CD4-positive, alpha-beta T cell (primary cell): ENCODE measurements at regions not wholly inside any gene's neighbourhood (a gene's known extent, or its start where the extent isn't known, plus 50 kb on each side); places are given as distances from the start of the nearest gene placed in this dataset.

Experiments
- ATAC-seq: fragments of 200-7000 bp; cut with Tn5 transposase; one replicate; pipeline ENCODE4 v1.10.0; 2022; ENCODE audit warnings: mild to moderate bottlenecking; ENCODE audit not compliant: poor library complexity
- CTCF ChIA-PET: fragments of 350-600 bp; sonication (Branson Sonifier 250); formaldehyde crosslinking; loops from one replicate; lab custom pipeline; 2021; ENCODE audit warnings: antibody characterized with exemption, inconsistent platforms; lab: Charles Lee
- POLR2A ChIA-PET: fragments of 350-600 bp; sonication (Branson Sonifier 250); formaldehyde crosslinking; loops from one replicate; lab custom pipeline; 2021; ENCODE audit warnings: antibody characterized with exemption, inconsistent platforms; lab: Charles Lee
- DNase-seq, 14 experiments: peaks; one replicate each; pipeline ENCODE4 v3.0.0-alpha.2; 2013 to 2020; ENCODE audit warnings: mixed read lengths in 2 of 14
- H3K27ac ChIP-seq, 2 donors: one replicate each; pipeline versions ENCODE4 v1.5.1 to v1.7.0; 2013; ENCODE audit warnings: low read length in 2 of 2, low read depth in 1 of 2, mild to moderate bottlenecking in 1 of 2
- H3K27me3 ChIP-seq, 2 experiments: 1 replicate in 1 of 2; 2 replicates in 1 of 2; pipeline versions ENCODE4 v1.6.1 to v1.7.0; 2013; ENCODE audit warnings: low read length in 2 of 2, control low read depth in 1 of 2, mild to moderate bottlenecking in 1 of 2, moderate library complexity in 1 of 2; ENCODE audit not compliant: insufficient read depth in 2 of 2, control insufficient read depth in 1 of 2
- H3K36me3 ChIP-seq: one replicate; pipeline ENCODE4 v1.6.1; 2013; ENCODE audit warnings: low read length, control low read depth; ENCODE audit not compliant: insufficient read depth
- H3K4me1 ChIP-seq: one replicate; pipeline ENCODE4 v1.6.1; 2013; ENCODE audit warnings: low read length, control low read depth; ENCODE audit not compliant: insufficient read depth
- H3K4me3 ChIP-seq: one replicate; pipeline ENCODE4 v1.5.1; 2013; ENCODE audit warnings: mild to moderate bottlenecking, low read length, moderate library complexity
- H3K9me3 ChIP-seq, 2 experiments: 1 replicate in 1 of 2; 2 replicates in 1 of 2; pipeline versions ENCODE4 v1.6.1 to v1.7.0; 2013; ENCODE audit warnings: low read length in 2 of 2, mild to moderate bottlenecking in 2 of 2, control low read depth in 1 of 2, moderate library complexity in 1 of 2; ENCODE audit not compliant: control insufficient read depth in 1 of 2, insufficient read depth in 1 of 2
- H3K27ac Mint-ChIP-seq: one replicate; pipeline ENCODE4 v1.8.0; 2020; ENCODE audit warnings: mixed read lengths
- H3K27me3 Mint-ChIP-seq: one replicate; pipeline ENCODE4 v1.8.0; 2021; ENCODE audit warnings: mixed read lengths
- H3K36me3 Mint-ChIP-seq: one replicate; pipeline ENCODE4 v1.8.0; 2021; ENCODE audit warnings: low read depth, mixed read lengths
- H3K4me1 Mint-ChIP-seq: one replicate; pipeline ENCODE4 v1.8.0; 2021; ENCODE audit warnings: low read depth, mixed read lengths
- H3K4me3 Mint-ChIP-seq: one replicate; pipeline ENCODE4 v1.8.0; 2020; ENCODE audit warnings: mild to moderate bottlenecking, mixed read lengths
- H3K9me3 Mint-ChIP-seq: one replicate; pipeline ENCODE4 v1.8.0; 2020; ENCODE audit warnings: mixed read lengths
- intact Hi-C, 2 experiments: fragments of 100-400 bp; cut with DNase I in 1 of 2; cut with micrococcal nuclease in 1 of 2; formaldehyde crosslinking; loops; one replicate each; pipeline versions ENCODE4 v1.15.1 to v1.9.0; 2023 to 2025; cut with DNase I, micrococcal nuclease
- TF ChIP-seq, protein P1 (sequence below): fragments of 200-600 bp; IDR thresholded peaks from one replicate; pipeline ENCODE4 v1.8.0; 2022; ENCODE audit warnings: antibody characterized with exemption, mild to moderate bottlenecking

- ATAC-seq = no peak
- H3K36me3 ChIP-seq = no peaks in the 10 kb centered on the region
- peaks cover 0 to 2% of the 10 kb centered on the region in 2 experiments for H3K27me3 ChIP-seq
- no peak overlapping the region for H3K27ac Mint-ChIP-seq
- intact Hi-C loops = no loop called here
- ChIA-PET POLR2A (no interaction called here), CTCF (no interaction called here)
- no peaks in the 10 kb centered on the region for H3K9me3 Mint-ChIP-seq
- DNase-seq = no peak
- no peak overlapping the region for H3K4me3 Mint-ChIP-seq
- H3K9me3 ChIP-seq = peaks cover 0 to 14% of the 10 kb centered on the region in 2 experiments
- no peak overlapping the region for H3K27ac ChIP-seq
- no peaks in the 10 kb centered on the region for H3K36me3 Mint-ChIP-seq
- TF ChIP-seq, protein P1, sequence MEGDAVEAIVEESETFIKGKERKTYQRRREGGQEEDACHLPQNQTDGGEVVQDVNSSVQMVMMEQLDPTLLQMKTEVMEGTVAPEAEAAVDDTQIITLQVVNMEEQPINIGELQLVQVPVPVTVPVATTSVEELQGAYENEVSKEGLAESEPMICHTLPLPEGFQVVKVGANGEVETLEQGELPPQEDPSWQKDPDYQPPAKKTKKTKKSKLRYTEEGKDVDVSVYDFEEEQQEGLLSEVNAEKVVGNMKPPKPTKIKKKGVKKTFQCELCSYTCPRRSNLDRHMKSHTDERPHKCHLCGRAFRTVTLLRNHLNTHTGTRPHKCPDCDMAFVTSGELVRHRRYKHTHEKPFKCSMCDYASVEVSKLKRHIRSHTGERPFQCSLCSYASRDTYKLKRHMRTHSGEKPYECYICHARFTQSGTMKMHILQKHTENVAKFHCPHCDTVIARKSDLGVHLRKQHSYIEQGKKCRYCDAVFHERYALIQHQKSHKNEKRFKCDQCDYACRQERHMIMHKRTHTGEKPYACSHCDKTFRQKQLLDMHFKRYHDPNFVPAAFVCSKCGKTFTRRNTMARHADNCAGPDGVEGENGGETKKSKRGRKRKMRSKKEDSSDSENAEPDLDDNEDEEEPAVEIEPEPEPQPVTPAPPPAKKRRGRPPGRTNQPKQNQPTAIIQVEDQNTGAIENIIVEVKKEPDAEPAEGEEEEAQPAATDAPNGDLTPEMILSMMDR = no peak
- no peaks in the 10 kb centered on the region for H3K27me3 Mint-ChIP-seq
- H3K4me1 Mint-ChIP-seq = no peaks in the 10 kb centered on the region
- no peaks in the 10 kb centered on the region for H3K4me1 ChIP-seq
- H3K4me3 ChIP-seq = no peak overlapping the region
Observed at GRCh38 chr19:30629086-30629485, 256.9 kb downstream of the ZNF536 start.

DNA sequence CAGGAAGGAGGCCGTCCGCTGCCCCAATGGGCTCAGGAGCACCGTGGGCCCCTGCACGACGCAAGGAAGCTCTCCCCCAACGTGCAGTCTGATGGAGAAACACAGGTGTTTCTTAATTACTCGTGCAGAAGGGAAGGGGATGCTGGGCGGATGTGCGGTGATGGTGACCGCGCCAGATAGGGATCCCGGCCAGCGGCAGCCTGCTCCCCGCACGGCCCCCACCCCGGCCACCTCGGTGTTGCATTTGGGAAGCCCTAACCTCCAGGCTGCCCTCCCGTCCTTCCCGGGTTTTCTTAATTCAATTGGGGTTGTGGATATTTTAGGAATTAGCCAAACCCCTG, 254.4 kb downstream of the ZNF536 start:
- Histone ChIP-seq H3K27ac (no peak overlapping the region), H3K27me3 (peaks cover 0 to 4% of the 10 kb centered on the region in 2 experiments), H3K4me1 (no peaks in the 10 kb centered on the region), H3K4me3 (no peak overlapping the region), H3K36me3 (no peaks in the 10 kb centered on the region), H3K9me3 (peaks cover 8 to 22% of the 10 kb centered on the region in 2 experiments)
- no peak overlapping the region for H3K4me3 Mint-ChIP-seq
- ChIA-PET POLR2A (no interaction called here), CTCF (no interaction called here)
- H3K27me3 Mint-ChIP-seq = peaks cover 5% of the 10 kb centered on the region
- H3K27ac Mint-ChIP-seq = no peak overlapping the region
- no peaks in the 10 kb centered on the region for H3K4me1 Mint-ChIP-seq
- H3K36me3 Mint-ChIP-seq = no peaks in the 10 kb centered on the region
- TF ChIP-seq, protein P1 = no peak
- intact Hi-C loops = no loop called here
- DNase-seq (no peak), ATAC-seq (no peak)
- H3K9me3 Mint-ChIP-seq = peaks cover 4% of the 10 kb centered on the region

DNA sequence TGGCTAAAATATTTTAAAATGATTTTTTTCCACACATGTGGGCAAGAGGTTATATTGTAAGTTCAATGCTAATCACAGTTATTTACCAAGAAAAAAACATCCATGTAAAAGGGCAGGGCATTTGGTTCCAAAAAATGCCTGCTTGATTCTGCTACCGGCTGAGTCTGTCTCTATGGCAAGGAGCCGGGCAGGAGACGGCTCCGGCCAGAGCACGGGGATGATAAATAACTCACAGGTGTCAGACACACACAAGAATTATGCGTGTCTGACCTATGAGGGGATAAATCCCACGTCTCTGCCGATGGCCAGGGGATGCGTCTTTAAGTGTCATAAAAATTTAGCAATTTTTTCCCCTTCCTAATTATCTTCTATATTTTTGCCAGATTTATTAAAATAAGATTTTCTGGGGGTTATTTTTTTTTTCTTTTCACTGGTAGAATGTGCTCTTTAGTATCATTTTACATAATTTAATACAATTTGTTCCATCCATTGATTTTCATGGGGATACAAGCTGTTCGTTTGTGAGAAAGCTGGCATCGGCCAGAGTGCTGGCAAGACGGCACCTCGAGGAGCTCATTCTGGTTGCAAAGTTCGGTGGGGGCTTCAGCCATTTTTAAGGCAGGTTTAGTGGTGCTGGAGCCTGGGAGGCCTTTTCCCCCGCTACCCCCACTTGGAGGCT, 253.9 kb downstream of the ZNF536 start:
- Mint-ChIP-seq H3K36me3 (no peaks in the 10 kb centered on the region), H3K9me3 (peaks cover 4% of the 10 kb centered on the region), H3K4me1 (no peaks in the 10 kb centered on the region), H3K27me3 (peaks cover 10% of the 10 kb centered on the region), H3K27ac (no peak overlapping the region), H3K4me3 (no peak overlapping the region)
- POLR2A ChIA-PET = no interaction called here
- H3K27me3 ChIP-seq = peaks cover 0 to 4% of the 10 kb centered on the region in 2 experiments
- no peak overlapping the region for H3K27ac ChIP-seq
- no peak overlapping the region for H3K4me3 ChIP-seq
- ATAC-seq (no peak), DNase-seq (no peak)
- no peaks in the 10 kb centered on the region for H3K4me1 ChIP-seq
- H3K36me3 ChIP-seq = no peaks in the 10 kb centered on the region
- TF ChIP-seq, protein P1 = no peak
- CTCF ChIA-PET = no interaction called here
- peaks cover 8 to 22% of the 10 kb centered on the region in 2 experiments for H3K9me3 ChIP-seq
- intact Hi-C loops = no loop called here
